ENCODE measurements at regions not wholly inside any gene's neighbourhood (a gene's known extent, or its start where the extent isn't known, plus 50 kb on each side); places are given as distances from the start of the nearest gene placed in this dataset.
"Not testable (repeated sequence)": the region's sequence is repeated elsewhere in the genome, so short reads cannot be mapped to it uniquely, and the experiment has no call there.

- not testable (repeated sequence) for H3K9ac ChIP-seq (ENCODE audit: low read depth in 1 of 2, low read length in 2 of 2); H3K4me1 ChIP-seq (ENCODE audit: control insufficient read depth in 1 of 2, insufficient read depth in 2 of 2, low read length in 2 of 2); H3K36me3 ChIP-seq (ENCODE audit: control insufficient read depth in 1 of 2, insufficient read depth in 2 of 2, low read length in 2 of 2); H3K27ac ChIP-seq (ENCODE audit: low read depth, low read length); H3K9me3 ChIP-seq (ENCODE audit: control insufficient read depth in 1 of 2, low read length in 2 of 2); H3K4me3 ChIP-seq (ENCODE audit: low read depth in 1 of 2, low read length in 2 of 2); H3K27me3 ChIP-seq (ENCODE audit: control insufficient read depth in 1 of 2, insufficient read depth in 2 of 2, low read length in 2 of 2)
These were observed 130.4 kb upstream of the ERV3-1 start for GRCh38 chr7:65136850-65137249.

- H3K27ac ChIP-seq (ENCODE audit: low read depth, low read length); H3K27me3 ChIP-seq (ENCODE audit: control insufficient read depth in 1 of 2, insufficient read depth in 2 of 2, low read length in 2 of 2); H3K36me3 ChIP-seq (ENCODE audit: control insufficient read depth in 1 of 2, insufficient read depth in 2 of 2, low read length in 2 of 2); H3K9me3 ChIP-seq (ENCODE audit: control insufficient read depth in 1 of 2, low read length in 2 of 2); H3K4me1 ChIP-seq (ENCODE audit: control insufficient read depth in 1 of 2, insufficient read depth in 2 of 2, low read length in 2 of 2); H3K4me3 ChIP-seq (ENCODE audit: low read depth in 1 of 2, low read length in 2 of 2); H3K9ac ChIP-seq (ENCODE audit: low read depth in 1 of 2, low read length in 2 of 2): not testable (repeated sequence)
These were observed 126.6 kb upstream of the ERV3-1 start for GRCh38 chr7:65133087-65133486.

GRCh38 chr7:65132256-65132655, 125.8 kb upstream of the ERV3-1 start:
- H3K9me3 ChIP-seq (ENCODE audit: control insufficient read depth in 1 of 2, low read length in 2 of 2); H3K36me3 ChIP-seq (ENCODE audit: control insufficient read depth in 1 of 2, insufficient read depth in 2 of 2, low read length in 2 of 2); H3K4me3 ChIP-seq (ENCODE audit: low read depth in 1 of 2, low read length in 2 of 2); H3K27ac ChIP-seq (ENCODE audit: low read depth, low read length); H3K9ac ChIP-seq (ENCODE audit: low read depth in 1 of 2, low read length in 2 of 2); H3K4me1 ChIP-seq (ENCODE audit: control insufficient read depth in 1 of 2, insufficient read depth in 2 of 2, low read length in 2 of 2); H3K27me3 ChIP-seq (ENCODE audit: control insufficient read depth in 1 of 2, insufficient read depth in 2 of 2, low read length in 2 of 2): not testable (repeated sequence)

GRCh38 chr7:65127364-65127763, 120.9 kb upstream of the ERV3-1 start:
- H3K27ac ChIP-seq (ENCODE audit: low read depth, low read length); H3K27me3 ChIP-seq (ENCODE audit: control insufficient read depth in 1 of 2, insufficient read depth in 2 of 2, low read length in 2 of 2); H3K36me3 ChIP-seq (ENCODE audit: control insufficient read depth in 1 of 2, insufficient read depth in 2 of 2, low read length in 2 of 2); H3K9me3 ChIP-seq (ENCODE audit: control insufficient read depth in 1 of 2, low read length in 2 of 2); H3K4me3 ChIP-seq (ENCODE audit: low read depth in 1 of 2, low read length in 2 of 2); H3K9ac ChIP-seq (ENCODE audit: low read depth in 1 of 2, low read length in 2 of 2); H3K4me1 ChIP-seq (ENCODE audit: control insufficient read depth in 1 of 2, insufficient read depth in 2 of 2, low read length in 2 of 2): not testable (repeated sequence)

- H3K4me3 ChIP-seq (ENCODE audit: low read depth in 1 of 2, low read length in 2 of 2); H3K27ac ChIP-seq (ENCODE audit: low read depth, low read length); H3K9me3 ChIP-seq (ENCODE audit: control insufficient read depth in 1 of 2, low read length in 2 of 2); H3K9ac ChIP-seq (ENCODE audit: low read depth in 1 of 2, low read length in 2 of 2); H3K36me3 ChIP-seq (ENCODE audit: control insufficient read depth in 1 of 2, insufficient read depth in 2 of 2, low read length in 2 of 2); H3K4me1 ChIP-seq (ENCODE audit: control insufficient read depth in 1 of 2, insufficient read depth in 2 of 2, low read length in 2 of 2); H3K27me3 ChIP-seq (ENCODE audit: control insufficient read depth in 1 of 2, insufficient read depth in 2 of 2, low read length in 2 of 2): not testable (repeated sequence)
These were observed 118.1 kb upstream of the ERV3-1 start for GRCh38 chr7:65124600-65124999.

GRCh38 chr7:65105650-65106203, 99.2 kb upstream of the ERV3-1 start:
- not testable (repeated sequence) for H3K4me1 ChIP-seq (ENCODE audit: control insufficient read depth in 1 of 2, insufficient read depth in 2 of 2, low read length in 2 of 2); H3K36me3 ChIP-seq (ENCODE audit: control insufficient read depth in 1 of 2, insufficient read depth in 2 of 2, low read length in 2 of 2); H3K27me3 ChIP-seq (ENCODE audit: control insufficient read depth in 1 of 2, insufficient read depth in 2 of 2, low read length in 2 of 2); H3K4me3 ChIP-seq (ENCODE audit: low read depth in 1 of 2, low read length in 2 of 2); H3K9ac ChIP-seq (ENCODE audit: low read depth in 1 of 2, low read length in 2 of 2); H3K9me3 ChIP-seq (ENCODE audit: control insufficient read depth in 1 of 2, low read length in 2 of 2); H3K27ac ChIP-seq (ENCODE audit: low read depth, low read length)

GRCh38 chr7:65100499-65100898, 94.0 kb upstream of the ERV3-1 start:
- H3K4me3 ChIP-seq (ENCODE audit: low read depth in 1 of 2, low read length in 2 of 2); H3K4me1 ChIP-seq (ENCODE audit: control insufficient read depth in 1 of 2, insufficient read depth in 2 of 2, low read length in 2 of 2); H3K9ac ChIP-seq (ENCODE audit: low read depth in 1 of 2, low read length in 2 of 2); H3K9me3 ChIP-seq (ENCODE audit: control insufficient read depth in 1 of 2, low read length in 2 of 2); H3K27me3 ChIP-seq (ENCODE audit: control insufficient read depth in 1 of 2, insufficient read depth in 2 of 2, low read length in 2 of 2); H3K27ac ChIP-seq (ENCODE audit: low read depth, low read length); H3K36me3 ChIP-seq (ENCODE audit: control insufficient read depth in 1 of 2, insufficient read depth in 2 of 2, low read length in 2 of 2): not testable (repeated sequence)

- not testable (repeated sequence) for H3K27me3 ChIP-seq (ENCODE audit: control insufficient read depth in 1 of 2, insufficient read depth in 2 of 2, low read length in 2 of 2); H3K27ac ChIP-seq (ENCODE audit: low read depth, low read length); H3K36me3 ChIP-seq (ENCODE audit: control insufficient read depth in 1 of 2, insufficient read depth in 2 of 2, low read length in 2 of 2); H3K9me3 ChIP-seq (ENCODE audit: control insufficient read depth in 1 of 2, low read length in 2 of 2); H3K4me1 ChIP-seq (ENCODE audit: control insufficient read depth in 1 of 2, insufficient read depth in 2 of 2, low read length in 2 of 2)
- Histone ChIP-seq H3K9ac (ENCODE audit: low read depth in 1 of 2, low read length in 2 of 2) (peak overlapping the region in 1 of 2 donors; percentile 63), H3K4me3 (ENCODE audit: low read depth in 1 of 2, low read length in 2 of 2) (peak overlapping the region; percentile 65 to 72)
These were observed 75.2 kb upstream of the ERV3-1 start for GRCh38 chr7:65081669-65082055.

GRCh38 chr7:65080799-65081668, 74.5 kb upstream of the ERV3-1 start:
- H3K9me3 ChIP-seq (ENCODE audit: control insufficient read depth in 1 of 2, low read length in 2 of 2); H3K4me1 ChIP-seq (ENCODE audit: control insufficient read depth in 1 of 2, insufficient read depth in 2 of 2, low read length in 2 of 2); H3K27me3 ChIP-seq (ENCODE audit: control insufficient read depth in 1 of 2, insufficient read depth in 2 of 2, low read length in 2 of 2); H3K36me3 ChIP-seq (ENCODE audit: control insufficient read depth in 1 of 2, insufficient read depth in 2 of 2, low read length in 2 of 2): not testable (repeated sequence)
- Histone ChIP-seq H3K27ac (ENCODE audit: low read depth, low read length) (peak overlapping the region; percentile 73), H3K9ac (ENCODE audit: low read depth in 1 of 2, low read length in 2 of 2) (peak overlapping the region; percentile 63 to 66), H3K4me3 (ENCODE audit: low read depth in 1 of 2, low read length in 2 of 2) (peak overlapping the region; percentile 72 to 87)

- H3K36me3 ChIP-seq (ENCODE audit: control insufficient read depth in 1 of 2, insufficient read depth in 2 of 2, low read length in 2 of 2); H3K9me3 ChIP-seq (ENCODE audit: control insufficient read depth in 1 of 2, low read length in 2 of 2); H3K4me3 ChIP-seq (ENCODE audit: low read depth in 1 of 2, low read length in 2 of 2); H3K4me1 ChIP-seq (ENCODE audit: control insufficient read depth in 1 of 2, insufficient read depth in 2 of 2, low read length in 2 of 2); H3K27ac ChIP-seq (ENCODE audit: low read depth, low read length); H3K27me3 ChIP-seq (ENCODE audit: control insufficient read depth in 1 of 2, insufficient read depth in 2 of 2, low read length in 2 of 2); H3K9ac ChIP-seq (ENCODE audit: low read depth in 1 of 2, low read length in 2 of 2): not testable (repeated sequence)
These were observed 68.5 kb upstream of the ERV3-1 start for GRCh38 chr7:65074959-65075358.
